NCI-H1417 (cell line): ENCODE measurements at regions not wholly inside any gene's neighbourhood (a gene's known extent, or its start where the extent isn't known, plus 50 kb on each side); places are given as distances from the start of the nearest gene placed in this dataset.
"Not testable (repeated sequence)": the region's sequence is repeated elsewhere in the genome, so short reads cannot be mapped to it uniquely, and the experiment has no call there.

ENCODE experiments used
- DNase-seq, 3 experiments: peaks; one replicate each; lab custom pipeline; 2025; lab: John Stamatoyannopoulos, UW

DNA sequence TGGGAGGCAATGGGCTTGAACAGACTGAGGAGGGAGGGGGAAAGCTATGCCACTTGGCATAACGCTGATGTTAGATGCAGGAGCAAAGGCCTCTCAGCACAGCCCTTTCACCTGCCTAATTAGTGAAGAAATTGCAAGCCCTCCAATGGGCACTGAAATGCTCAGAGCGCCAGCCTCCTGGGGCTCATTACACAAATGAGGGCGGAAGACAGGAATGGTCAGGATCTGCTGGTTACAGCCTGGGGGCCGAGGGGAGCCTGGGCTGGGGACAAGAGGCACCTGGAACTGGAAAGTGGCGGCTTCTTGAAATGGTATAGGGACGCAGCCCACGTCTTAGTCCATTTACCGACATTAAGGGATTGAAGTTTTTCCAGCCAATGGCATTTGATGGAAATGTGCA, 50.2 kb upstream of the PLET1 start:
- peak in 1 of 3 experiments; percentile 57 for DNase-seq

DNA sequence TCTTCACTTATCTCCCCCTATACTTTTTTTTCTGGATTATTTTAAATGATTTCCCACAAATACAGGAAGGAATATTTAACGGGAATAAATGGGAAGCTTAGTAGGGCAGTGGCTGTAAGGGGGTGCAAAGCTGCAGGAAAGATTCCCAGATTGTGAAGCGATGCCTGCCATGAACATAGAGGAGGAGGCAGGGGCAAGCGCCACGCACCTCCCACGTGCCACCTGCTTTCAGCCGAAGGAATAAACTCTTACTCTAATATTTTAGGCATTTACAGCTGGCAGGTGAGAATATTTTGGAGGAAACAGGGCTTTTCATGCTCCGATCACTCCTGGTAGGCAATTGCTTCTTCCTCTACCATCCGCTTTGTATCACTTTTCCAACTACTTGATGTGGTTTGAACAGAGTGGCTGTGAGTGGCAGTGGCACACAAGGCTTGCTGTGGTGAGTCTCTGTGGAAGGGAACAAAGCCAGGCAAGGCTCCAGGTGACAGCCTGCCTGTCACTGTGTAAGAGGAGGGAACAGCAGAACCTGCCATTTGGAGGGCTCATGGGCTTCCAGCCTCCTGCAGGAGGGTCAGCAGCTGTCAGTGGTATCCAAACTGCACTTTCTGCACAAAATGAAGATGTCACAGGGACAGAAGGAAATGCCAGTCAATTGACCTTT, 54.5 kb upstream of the PLET1 start:
- no peak for DNase-seq

DNA sequence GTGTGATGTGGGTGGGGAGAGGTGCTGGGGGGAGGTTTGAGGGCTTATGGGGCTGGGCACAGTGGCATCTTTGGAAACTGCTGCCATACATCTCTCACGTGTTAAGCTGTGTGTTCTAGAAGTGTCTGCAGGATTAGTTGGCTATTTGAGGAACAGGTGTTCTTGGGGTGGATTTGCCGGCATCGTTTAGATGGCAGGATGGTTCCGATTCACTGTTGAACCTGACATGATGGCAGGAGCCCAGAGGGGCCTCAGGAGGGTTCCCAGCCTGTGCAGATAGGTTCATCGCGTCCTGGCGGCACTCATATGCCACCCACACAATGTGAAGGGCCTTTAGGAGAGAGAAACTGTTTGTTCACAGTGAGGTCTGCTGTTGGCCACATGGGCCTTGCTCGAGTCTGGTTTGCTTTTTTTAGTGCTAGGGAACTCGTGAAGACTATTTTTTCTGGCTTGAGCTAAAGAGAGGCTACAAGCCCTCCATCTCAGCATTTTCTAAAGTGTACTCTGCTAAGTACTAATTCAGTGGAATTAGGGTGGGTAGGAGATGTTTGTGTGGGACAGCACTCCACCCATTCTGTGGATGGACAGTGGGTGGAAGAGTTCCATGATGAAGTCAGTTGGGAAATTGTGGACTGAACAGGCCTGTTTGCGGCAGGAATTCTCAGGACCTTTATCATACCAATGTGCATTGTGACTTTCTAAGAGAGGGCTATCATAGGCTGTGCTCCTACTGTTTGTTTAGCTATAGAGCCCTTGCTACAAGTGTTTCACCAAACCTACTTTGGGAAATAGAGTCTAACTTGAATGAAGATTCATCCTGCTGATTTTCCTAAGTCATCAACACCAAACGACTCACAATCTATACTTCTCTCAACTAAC, 55.4 kb upstream of the PLET1 start:
- DNase-seq, result no peak

DNA sequence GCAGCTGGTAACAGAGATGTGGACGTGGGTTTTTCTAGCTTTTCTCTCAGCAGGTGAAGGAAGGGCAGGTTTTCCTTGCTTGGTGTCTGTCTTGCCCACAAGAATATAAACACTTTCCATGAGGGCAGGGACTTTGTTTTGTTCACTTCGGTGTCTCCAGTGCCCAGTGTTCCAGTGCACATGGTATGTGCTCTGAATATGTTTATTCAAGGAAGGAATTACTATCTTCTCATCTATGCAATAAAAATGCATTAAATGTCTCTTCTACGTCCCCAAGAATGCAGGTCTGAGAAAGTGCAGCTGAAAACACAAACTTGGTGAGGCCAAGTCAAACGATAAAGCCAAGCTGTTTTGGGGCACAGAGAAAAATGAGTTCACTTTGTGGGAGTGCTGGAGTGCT, 56.3 kb upstream of the PLET1 start:
- no peak for DNase-seq

DNA sequence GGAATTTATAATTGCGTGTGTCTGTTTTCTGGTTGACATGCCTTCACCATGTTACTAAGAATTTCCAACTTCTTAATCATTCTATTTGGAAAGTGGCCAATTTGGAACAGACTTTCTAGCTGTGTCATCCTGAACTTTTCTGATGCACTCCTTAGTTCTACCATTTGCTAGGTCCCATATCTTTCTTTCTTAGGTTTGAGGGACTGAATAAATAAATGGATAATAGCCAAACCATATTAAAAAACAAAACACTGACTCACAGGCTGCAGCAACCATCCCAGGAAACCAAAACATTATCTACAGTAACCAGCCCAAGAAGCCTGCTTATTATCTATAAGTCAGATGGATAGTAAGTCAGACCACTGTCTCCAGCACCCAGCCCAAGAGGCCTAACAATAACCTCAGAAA, 57.5 kb upstream of the PLET1 start:
- DNase-seq, result no peak

DNA sequence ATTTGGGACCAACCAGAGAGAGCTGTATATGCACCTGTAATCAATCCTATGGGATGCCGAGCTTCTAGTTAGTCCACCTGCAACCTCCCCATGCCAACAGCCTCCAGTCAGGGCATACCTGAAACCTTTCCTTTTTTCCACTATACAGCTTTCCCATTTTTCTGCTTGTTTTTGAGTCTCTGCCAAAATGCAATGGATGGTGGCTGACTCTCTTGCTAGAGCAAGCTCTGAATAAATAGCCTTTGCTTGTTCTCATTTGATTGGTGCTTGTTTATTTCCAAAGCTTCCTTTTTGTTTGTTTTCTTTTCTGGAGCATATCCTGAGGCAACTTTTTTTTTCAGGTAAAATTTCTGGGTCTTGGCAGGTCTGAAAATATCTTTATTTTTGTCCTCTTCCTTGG, 58.0 kb upstream of the PLET1 start:
- no peak for DNase-seq

DNA sequence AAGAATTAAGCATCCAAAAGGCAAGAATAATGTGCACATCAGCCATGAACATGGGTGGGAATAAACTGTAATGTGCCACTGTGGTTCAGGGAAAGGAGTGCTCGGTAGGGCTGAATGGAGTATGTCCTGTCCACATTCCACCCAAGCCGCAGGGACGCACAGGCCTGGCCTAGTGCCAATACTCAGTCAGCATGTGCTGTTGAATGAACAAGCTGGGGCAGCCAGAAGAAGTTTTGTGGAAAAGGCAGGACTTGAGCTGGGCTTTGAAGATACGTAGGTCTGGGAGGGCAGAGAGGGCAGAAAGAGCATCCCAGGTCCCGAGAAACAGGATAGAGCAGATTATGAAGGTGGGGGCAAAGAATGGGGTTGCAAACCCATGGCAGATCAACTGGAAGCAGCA, 60.0 kb upstream of the PLET1 start:
- DNase-seq, result peak in 1 of 3 experiments; percentile 19

DNA sequence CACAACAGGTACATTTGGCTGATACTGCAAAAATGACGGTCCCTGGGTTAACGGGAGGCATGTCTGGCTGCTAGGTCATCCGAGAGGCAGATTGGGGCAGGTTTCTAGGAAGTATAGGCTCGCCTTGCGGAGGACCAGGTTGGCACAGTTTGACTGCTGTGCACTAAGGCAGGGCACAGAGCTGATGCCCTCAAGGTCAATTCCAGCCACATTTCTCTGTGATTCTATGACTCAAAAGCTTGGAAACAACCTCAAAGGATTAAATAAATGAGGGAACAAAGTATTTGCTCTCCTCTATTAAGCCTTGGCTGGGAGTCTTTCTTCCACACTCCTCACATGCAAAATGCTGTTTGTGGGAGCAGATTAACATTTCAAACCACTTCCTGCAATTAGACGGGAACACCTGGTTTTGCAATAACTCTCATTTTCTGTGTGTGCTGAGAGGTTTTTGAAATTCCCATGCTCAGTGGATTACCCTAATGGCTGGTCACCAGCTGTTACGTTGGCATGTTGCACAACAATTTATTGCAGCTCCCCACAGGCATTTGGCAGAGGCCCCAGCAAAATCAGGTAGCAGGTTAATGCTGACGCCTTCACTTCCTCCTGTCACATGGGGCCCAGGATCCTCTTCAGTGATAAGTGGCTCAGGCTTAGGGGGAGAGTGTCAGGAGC, 61.0 kb upstream of the PLET1 start:
- peak; percentile 47 to 97 (median 82) for DNase-seq

DNA sequence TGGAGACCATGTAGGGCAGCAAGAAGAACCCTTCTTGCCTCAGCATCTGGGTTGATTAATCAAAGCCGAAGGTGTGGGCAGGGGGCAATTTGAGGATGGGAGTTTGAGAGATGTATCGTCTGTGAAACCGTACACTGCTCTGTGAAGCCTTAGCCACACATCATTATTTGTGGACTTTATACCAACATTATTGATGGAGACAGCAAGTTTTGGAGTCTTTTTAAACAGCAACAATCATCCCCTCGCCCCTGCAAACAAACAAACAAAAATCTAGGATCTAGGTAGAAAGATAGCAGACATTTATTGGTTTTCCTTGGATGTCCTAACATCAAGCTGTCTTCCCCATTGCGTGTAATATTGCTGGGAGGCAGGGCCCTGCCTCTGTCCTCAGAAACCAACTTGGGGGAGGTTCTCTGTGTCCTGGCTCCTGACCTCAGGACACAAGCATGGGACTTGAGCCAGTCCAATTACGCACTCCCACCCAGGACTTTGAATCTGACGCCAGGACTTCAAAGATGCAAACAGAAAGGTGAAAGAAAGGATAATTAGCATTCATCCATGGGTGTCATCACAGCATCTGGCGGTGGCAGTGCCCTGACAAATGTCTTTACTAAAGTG, 61.6 kb upstream of the PLET1 start:
- peak in 1 of 3 experiments; percentile 47 for DNase-seq

DNA sequence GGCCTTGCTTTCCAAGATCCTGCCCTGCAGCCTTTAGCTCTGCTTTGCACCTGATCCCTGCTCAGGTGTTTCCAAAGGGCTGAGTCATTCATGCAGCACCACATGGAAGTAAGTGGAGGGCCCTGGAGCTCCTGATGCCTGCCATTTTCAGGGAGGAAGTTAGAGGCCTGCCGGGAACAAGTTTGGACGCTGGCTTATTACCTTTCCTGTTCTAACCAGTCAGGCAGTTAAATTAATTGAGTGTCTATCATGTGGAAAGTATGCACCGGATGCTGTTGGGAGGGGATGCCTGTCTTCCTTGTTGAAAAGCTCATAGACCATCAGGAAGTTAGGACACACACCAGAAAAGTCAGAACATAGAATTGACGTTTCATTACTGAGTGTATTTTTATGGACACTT, 73.7 kb upstream of the PLET1 start:
- no peak for DNase-seq

DNA sequence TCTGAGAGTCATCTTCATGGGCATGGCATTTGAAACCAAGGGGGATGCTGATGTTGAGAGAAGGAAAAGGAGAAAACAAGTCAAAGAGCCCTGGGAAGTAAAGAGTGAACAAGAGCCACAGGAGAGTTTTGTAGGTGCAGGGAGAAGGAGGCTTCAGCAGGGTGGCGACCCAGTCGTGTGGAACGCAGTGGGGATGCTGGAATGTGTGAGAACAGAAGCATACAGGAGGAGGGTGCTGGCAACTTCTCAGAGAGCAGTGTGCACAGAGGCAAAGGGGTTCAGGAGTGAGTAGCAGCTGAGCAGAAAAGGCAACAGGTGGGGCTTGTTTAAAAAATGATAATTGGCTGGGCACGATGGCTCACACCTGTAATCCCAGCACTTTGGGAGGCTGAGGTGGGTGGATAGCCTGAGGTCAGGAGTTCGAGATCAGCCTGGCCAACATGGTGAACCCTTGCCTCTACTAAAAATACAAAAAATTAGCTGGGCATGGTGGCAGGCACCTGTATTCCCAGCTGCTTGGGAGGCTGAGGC, 75.8 kb upstream of the PLET1 start:
- DNase-seq, result no peak

DNA sequence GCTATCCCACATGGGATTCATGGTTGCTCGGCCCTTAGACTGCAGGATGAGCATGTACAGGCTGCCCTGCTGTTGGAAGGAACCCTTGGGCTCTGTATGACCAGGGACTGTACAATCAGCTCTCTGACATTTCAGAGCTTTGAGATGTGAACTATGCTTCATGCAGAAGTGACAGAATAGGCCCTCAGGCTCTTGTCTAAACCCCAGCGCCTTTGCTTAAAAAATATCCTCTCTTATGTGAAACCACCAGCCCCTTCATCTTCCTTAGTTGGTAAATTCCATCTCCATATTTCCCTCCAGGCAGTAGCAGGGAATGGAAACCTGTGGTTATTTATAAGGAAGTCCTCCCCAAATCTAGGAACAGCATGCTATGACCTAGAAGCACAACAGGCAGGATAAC, 78.9 kb upstream of the PLET1 start:
- peak in 1 of 3 experiments; percentile 51 for DNase-seq

DNA sequence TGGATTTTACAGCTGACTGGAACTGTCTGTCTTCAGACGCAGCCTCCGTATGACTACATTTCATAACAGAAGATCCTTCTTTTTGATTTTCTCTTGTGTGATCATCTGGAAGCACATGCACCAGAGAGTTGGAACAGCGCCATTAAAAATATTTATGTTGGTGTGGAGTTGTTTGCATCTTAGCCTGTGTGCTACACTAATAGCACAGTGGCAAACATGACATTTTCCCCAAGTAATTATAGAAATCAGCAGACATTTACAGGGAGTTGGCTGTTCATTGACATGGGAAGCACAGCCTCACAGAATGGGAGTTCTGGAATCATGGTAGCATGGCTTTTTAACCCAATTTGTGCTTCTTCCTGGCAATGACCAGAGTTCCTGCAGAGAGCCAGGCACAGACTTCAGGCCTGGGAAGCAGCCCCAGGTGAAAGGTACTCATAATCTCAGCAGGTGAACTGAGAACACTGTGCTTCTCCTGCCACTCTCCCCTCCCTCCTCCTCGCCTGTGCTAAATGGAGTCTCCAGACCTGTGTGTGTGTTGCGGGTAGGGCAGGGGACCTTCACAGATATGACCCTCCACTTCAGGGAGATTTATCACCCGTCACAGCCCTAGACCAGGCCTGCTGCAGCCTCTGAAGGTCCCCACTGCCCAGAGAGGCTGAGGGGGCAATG, 82.8 kb upstream of the PLET1 start:
- DNase-seq, result peak; percentile 19 to 85 (median 58)

DNA sequence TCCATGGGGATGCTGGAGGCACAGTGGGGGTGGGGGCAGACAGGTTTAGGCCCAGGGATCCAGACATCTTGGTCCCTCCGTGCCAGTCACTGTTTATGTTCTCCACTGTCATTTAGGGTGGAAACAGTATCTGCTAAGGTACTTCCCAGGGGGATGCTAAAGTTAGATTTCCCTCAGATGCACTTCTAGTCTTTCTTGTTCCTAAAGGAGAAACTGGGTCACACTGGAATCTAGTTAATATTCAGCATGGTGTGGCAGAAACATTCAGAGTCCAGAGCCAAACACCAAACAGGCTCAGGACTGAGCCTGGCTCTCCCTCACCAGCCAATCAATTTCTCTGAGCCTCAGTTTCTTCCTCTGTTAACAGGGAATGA, 83.4 kb upstream of the PLET1 start:
- DNase-seq, result no peak

DNA sequence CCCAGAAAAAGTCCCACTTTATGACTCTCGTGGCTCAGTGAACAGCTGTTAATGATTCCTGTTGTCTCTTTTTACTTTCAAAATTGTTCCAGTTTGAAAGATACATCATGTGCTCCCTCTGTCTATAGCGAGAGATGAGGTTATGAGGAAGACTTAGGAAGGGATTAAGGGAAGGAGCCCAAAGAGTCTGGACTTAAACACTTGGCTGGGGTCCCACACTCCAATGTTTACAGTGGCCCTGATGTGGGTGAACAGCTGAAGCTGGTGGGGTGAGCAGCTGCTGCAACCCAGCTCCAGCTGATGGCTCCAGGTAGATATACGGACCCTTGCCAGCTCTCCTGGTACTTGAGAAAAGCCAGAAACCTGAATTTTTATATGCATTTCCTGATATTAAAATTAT, 84.5 kb upstream of the PLET1 start:
- DNase-seq, result no peak

DNA sequence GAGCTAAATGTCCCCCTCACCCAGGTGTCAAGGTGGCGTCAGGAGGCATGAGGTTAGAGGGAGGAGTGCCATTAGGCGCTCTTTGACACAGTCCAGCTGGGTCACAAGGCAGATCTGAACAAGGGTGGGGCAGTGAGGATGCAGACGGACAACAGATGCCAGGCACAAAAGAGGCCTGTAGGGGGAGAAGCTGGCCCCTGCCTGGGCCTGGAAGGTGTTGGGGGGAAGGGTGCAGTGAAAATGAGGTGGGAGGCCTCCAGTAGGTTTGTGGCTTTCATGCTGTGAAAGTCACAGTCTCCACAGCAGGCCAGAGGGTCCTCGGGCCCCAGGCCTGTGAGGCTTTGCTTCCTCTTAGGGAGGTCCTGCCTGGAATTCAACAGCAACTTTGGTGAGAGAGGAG, 85.0 kb upstream of the PLET1 start:
- peak; percentile 11 to 19 (median 14) for DNase-seq

DNA sequence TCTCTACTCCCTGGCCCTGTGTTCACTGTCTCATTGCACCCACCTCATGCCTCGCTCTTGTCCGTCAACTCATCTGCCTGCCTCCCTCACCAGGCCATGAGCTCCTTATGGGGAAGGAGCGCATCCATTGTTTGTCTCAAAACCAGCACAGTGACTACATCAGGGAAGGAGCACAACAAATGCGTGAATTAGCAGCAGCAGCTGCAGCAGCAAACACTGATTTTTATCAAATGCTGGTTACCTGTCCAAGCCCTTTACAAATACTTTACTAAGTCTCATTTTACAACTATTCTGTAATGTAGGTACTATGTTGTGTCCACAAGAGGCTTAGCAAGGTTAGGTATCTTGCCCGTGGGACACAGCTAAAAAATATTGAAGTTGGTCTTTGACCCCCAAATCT, 85.9 kb upstream of the PLET1 start:
- no peak for DNase-seq

DNA sequence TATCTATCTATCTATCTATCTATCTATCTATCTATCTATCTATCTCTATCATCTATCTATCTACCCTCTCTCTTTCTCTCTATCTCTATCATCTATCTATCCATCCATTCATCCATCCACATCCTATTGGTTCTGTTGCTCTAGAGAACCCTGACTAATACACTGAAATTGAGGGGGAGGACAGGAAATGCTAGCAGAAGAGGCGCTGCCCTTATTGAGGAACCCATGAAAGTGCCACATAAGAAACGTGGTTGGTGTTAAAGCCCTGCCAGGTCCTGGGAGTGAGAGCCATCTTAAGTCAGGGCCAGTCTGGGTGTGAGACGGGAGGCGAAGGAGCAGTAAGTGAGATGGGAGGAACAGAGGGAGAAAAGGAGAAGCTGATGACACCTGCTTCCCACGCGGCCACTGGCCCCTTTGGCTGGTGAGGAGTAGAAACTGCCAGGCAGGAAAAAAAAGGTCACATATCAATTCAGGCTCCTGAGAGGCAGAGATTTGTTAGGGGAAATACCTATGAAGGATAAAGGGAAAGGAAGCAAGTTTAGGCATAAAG, 87.9 kb upstream of the PLET1 start:
- DNase-seq, result no peak

DNA sequence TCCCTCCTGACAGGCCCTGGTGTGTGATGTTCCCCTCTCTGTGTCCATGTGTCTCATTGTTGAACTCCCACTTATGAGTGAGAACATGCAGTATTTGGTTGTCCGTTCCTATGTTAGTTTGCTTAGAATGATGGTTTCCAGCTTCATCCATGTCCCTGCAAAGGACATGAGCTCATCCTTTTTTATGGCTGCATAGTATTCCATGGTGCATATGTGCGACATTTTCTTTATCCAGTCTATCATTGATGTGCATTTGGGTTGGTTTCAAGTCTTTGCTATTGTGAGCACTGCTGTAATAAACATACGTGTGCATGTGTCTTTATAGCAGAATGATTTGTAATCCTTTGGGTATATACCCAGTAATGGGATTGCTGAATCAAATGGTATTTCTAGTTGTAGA, 90.8 kb upstream of the PLET1 start:
- DNase-seq, result not testable (repeated sequence)

DNA sequence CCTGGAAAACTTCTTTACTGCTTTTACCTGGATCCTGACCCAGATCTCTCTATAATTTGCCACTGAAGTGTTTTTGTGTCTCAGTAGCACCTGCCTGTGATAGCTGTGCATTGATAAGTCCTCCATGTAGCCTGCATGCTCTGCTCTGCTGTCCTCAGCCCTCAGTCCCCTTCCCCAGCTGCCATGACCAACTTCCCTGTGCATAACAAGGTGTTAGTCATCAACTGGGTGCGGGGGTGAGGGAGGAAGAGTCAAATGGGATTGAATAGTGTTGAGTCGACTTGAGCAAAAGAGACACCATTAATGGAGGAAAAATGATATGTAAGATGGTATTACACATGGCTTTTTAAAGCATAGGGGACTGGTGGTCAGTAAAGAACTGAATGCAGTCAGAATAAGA, 92.2 kb upstream of the PLET1 start:
- no peak for DNase-seq

DNA sequence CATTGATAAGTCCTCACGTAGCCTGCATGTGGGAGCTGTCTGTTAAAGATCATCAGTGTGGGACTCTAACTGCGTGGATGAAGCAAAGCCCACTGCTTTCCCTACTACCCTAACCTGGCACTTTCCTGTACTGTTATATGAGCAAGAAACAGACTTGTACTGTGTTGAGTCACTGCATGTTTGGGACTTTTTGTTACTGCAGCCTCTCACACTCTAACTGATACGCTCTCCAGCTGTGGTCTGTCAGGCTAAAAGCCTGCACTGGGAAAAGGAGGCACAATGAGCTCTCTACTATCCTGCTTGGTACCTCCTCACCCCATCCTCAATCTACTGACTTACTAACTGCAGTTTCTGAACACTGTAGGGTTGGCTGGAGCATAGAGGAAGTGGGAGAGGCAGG, 93.7 kb upstream of the PLET1 start:
- no peak for DNase-seq
